ENCODE measurements at regions not wholly inside any gene's neighbourhood (a gene's known extent, or its start where the extent isn't known, plus 50 kb on each side); places are given as distances from the start of the nearest gene placed in this dataset.

GRCh38 chr4:41425650-41426049 is 112.3 kb upstream of the LIMCH1 start:
- Mint-ChIP-seq H3K27me3 (ENCODE audit: unreplicated experiment) (peaks cover 4% of the 10 kb centered on the region), H3K27ac (ENCODE audit: unreplicated experiment) (peak overlapping the region; percentile 93), H3K9me3 (ENCODE audit: unreplicated experiment) (no peaks in the 10 kb centered on the region), H3K36me3 (ENCODE audit: low read depth, unreplicated experiment) (peaks cover 23% of the 10 kb centered on the region), H3K4me3 (ENCODE audit: unreplicated experiment) (peak overlapping the region; percentile 43), H3K4me1 (ENCODE audit: unreplicated experiment) (peaks cover 71% of the 10 kb centered on the region)
- DNase-seq (ENCODE audit: low spot score): no peak
- no peak for TF ChIP-seq CTCF (IDR thresholded peaks at IDR 0.05; ENCODE audit: unreplicated experiment)

- H3K4me1 Mint-ChIP-seq (ENCODE audit: unreplicated experiment): peaks cover 78% of the 10 kb centered on the region
- no peak for DNase-seq (ENCODE audit: low spot score)
These were observed 111.4 kb upstream of the LIMCH1 start for GRCh38 chr4:41426539-41426938.

GRCh38 chr4:41427306-41427882 is 110.6 kb upstream of the LIMCH1 start:
- peaks cover 85% of the 10 kb centered on the region for H3K4me1 Mint-ChIP-seq (ENCODE audit: unreplicated experiment)
- H3K27ac Mint-ChIP-seq (ENCODE audit: unreplicated experiment): peak overlapping the region; percentile 96
- H3K36me3 Mint-ChIP-seq (ENCODE audit: low read depth, unreplicated experiment): peaks cover 22% of the 10 kb centered on the region
- H3K27me3 Mint-ChIP-seq (ENCODE audit: unreplicated experiment): peaks cover 4% of the 10 kb centered on the region
- no peak for TF ChIP-seq CTCF (IDR thresholded peaks at IDR 0.05; ENCODE audit: unreplicated experiment)
- DNase-seq (ENCODE audit: low spot score): no peak
- no peaks in the 10 kb centered on the region for H3K9me3 Mint-ChIP-seq (ENCODE audit: unreplicated experiment)
- no peak overlapping the region for H3K4me3 Mint-ChIP-seq (ENCODE audit: unreplicated experiment)

More at GRCh38 chr4:41426539-41426938, 111.4 kb upstream of the LIMCH1 start:
- Mint-ChIP-seq H3K27ac (ENCODE audit: unreplicated experiment) (peak overlapping the region; percentile 96), H3K4me3 (ENCODE audit: unreplicated experiment) (no peak overlapping the region), H3K36me3 (ENCODE audit: low read depth, unreplicated experiment) (peaks cover 16% of the 10 kb centered on the region), H3K27me3 (ENCODE audit: unreplicated experiment) (peaks cover 4% of the 10 kb centered on the region), H3K9me3 (ENCODE audit: unreplicated experiment) (no peaks in the 10 kb centered on the region)
- no peak for TF ChIP-seq CTCF (IDR thresholded peaks at IDR 0.05; ENCODE audit: unreplicated experiment)

GRCh38 chr4:41427931-41428600 is 109.9 kb upstream of the LIMCH1 start:
- peak overlapping the region; percentile 96 for H3K27ac Mint-ChIP-seq (ENCODE audit: unreplicated experiment)

More at GRCh38 chr4:41427931-41428600, 109.9 kb upstream of the LIMCH1 start:
- DNase-seq (ENCODE audit: low spot score): no peak
- Mint-ChIP-seq H3K27me3 (ENCODE audit: unreplicated experiment) (peaks cover 8% of the 10 kb centered on the region), H3K9me3 (ENCODE audit: unreplicated experiment) (no peaks in the 10 kb centered on the region), H3K4me3 (ENCODE audit: unreplicated experiment) (no peak overlapping the region), H3K4me1 (ENCODE audit: unreplicated experiment) (peaks cover 88% of the 10 kb centered on the region), H3K36me3 (ENCODE audit: low read depth, unreplicated experiment) (peaks cover 25% of the 10 kb centered on the region)
- TF ChIP-seq CTCF (IDR thresholded peaks at IDR 0.05; ENCODE audit: unreplicated experiment): no peak
